ENCODE measurements at regions not wholly inside any gene's neighbourhood (a gene's known extent, or its start where the extent isn't known, plus 50 kb on each side); places are given as distances from the start of the nearest gene placed in this dataset.
"Not testable (repeated sequence)": the region's sequence is repeated elsewhere in the genome, so short reads cannot be mapped to it uniquely, and the experiment has no call there.

- Mint-ChIP-seq H3K27me3 (ENCODE audit: low read depth in 3 of 3) (no peaks in the 10 kb centered on the region), H3K4me1 (no peaks in the 10 kb centered on the region), H3K27ac (no peak overlapping the region), H3K9me3 (peaks cover 0 to 7% (median 2%) of the 10 kb centered on the region in 6 donors), H3K4me3 (no peak overlapping the region), H3K36me3 (no peaks in the 10 kb centered on the region)
- no peak for DNase-seq
Observed at GRCh38 chr18:1413323-1413675, 508.6 kb downstream of the ADCYAP1 start.

GRCh38 chr18:1416074-1416473, 511.4 kb downstream of the ADCYAP1 start:
- Mint-ChIP-seq H3K36me3 (no peaks in the 10 kb centered on the region), H3K27ac (no peak overlapping the region), H3K4me1 (no peaks in the 10 kb centered on the region), H3K27me3 (ENCODE audit: low read depth in 3 of 3) (no peaks in the 10 kb centered on the region), H3K9me3 (peaks cover 0 to 6% (median under 1%) of the 10 kb centered on the region in 6 donors), H3K4me3 (no peak overlapping the region)
- no peak for DNase-seq

- Mint-ChIP-seq H3K27me3 (ENCODE audit: low read depth in 3 of 3) (no peaks in the 10 kb centered on the region), H3K9me3 (peaks cover 0 to 8% (median 5%) of the 10 kb centered on the region in 6 donors), H3K36me3 (no peaks in the 10 kb centered on the region), H3K27ac (no peak overlapping the region), H3K4me3 (no peak overlapping the region), H3K4me1 (no peaks in the 10 kb centered on the region)
- DNase-seq: no peak
Observed at GRCh38 chr18:1421502-1421901, 516.8 kb downstream of the ADCYAP1 start.

- Mint-ChIP-seq H3K4me3 (no peak overlapping the region), H3K36me3 (no peaks in the 10 kb centered on the region), H3K27me3 (ENCODE audit: low read depth in 3 of 3) (no peaks in the 10 kb centered on the region), H3K9me3 (peaks cover 0 to 10% (median 6%) of the 10 kb centered on the region in 6 donors), H3K4me1 (no peaks in the 10 kb centered on the region), H3K27ac (no peak overlapping the region)
- no peak for DNase-seq
Observed at GRCh38 chr18:1422634-1423033, 518.0 kb downstream of the ADCYAP1 start.

- Mint-ChIP-seq H3K4me1 (no peaks in the 10 kb centered on the region), H3K9me3 (peaks cover 0 to 17% (median 6%) of the 10 kb centered on the region in 6 donors), H3K36me3 (no peaks in the 10 kb centered on the region), H3K27me3 (ENCODE audit: low read depth in 3 of 3) (no peaks in the 10 kb centered on the region), H3K27ac (no peak overlapping the region), H3K4me3 (no peak overlapping the region)
- DNase-seq: no peak
Observed at GRCh38 chr18:1425679-1426078, 521.0 kb downstream of the ADCYAP1 start.

GRCh38 chr18:1435487-1435886, 530.8 kb downstream of the ADCYAP1 start:
- no peak overlapping the region for H3K27ac Mint-ChIP-seq
- no peaks in the 10 kb centered on the region for H3K4me1 Mint-ChIP-seq
- peaks cover 0 to 6% (median 0%) of the 10 kb centered on the region in 3 donors for H3K27me3 Mint-ChIP-seq (ENCODE audit: low read depth in 3 of 3)
- DNase-seq: no peak
- no peaks in the 10 kb centered on the region for H3K36me3 Mint-ChIP-seq
- peaks cover 0 to 8% (median 4%) of the 10 kb centered on the region in 6 donors for H3K9me3 Mint-ChIP-seq
- no peak overlapping the region for H3K4me3 Mint-ChIP-seq

- Mint-ChIP-seq H3K27ac (no peak overlapping the region), H3K36me3 (no peaks in the 10 kb centered on the region), H3K4me3 (no peak overlapping the region), H3K4me1 (no peaks in the 10 kb centered on the region), H3K9me3 (peaks cover 0 to 12% (median 5%) of the 10 kb centered on the region in 6 donors), H3K27me3 (ENCODE audit: low read depth in 3 of 3) (peaks cover 0 to 6% (median 0%) of the 10 kb centered on the region in 3 donors)
- no peak for DNase-seq
Observed at GRCh38 chr18:1436199-1436598, 531.5 kb downstream of the ADCYAP1 start.

GRCh38 chr18:1438458-1438910, 533.8 kb downstream of the ADCYAP1 start:
- no peaks in the 10 kb centered on the region for H3K36me3 Mint-ChIP-seq
- DNase-seq: no peak
- no peak overlapping the region for H3K27ac Mint-ChIP-seq
- H3K27me3 Mint-ChIP-seq (ENCODE audit: low read depth in 3 of 3): peaks cover 0 to 3% (median 0%) of the 10 kb centered on the region in 3 donors
- H3K4me3 Mint-ChIP-seq: no peak overlapping the region
- no peaks in the 10 kb centered on the region for H3K4me1 Mint-ChIP-seq
- H3K9me3 Mint-ChIP-seq: peaks cover 0 to 21% (median 8%) of the 10 kb centered on the region in 6 donors

GRCh38 chr18:1438967-1439366, 534.3 kb downstream of the ADCYAP1 start:
- H3K36me3 Mint-ChIP-seq: no peaks in the 10 kb centered on the region
- H3K27me3 Mint-ChIP-seq (ENCODE audit: low read depth in 3 of 3): peaks cover 0 to 3% (median 0%) of the 10 kb centered on the region in 3 donors
- no peak overlapping the region for H3K4me3 Mint-ChIP-seq

GRCh38 chr18:1444062-1444461, 539.4 kb downstream of the ADCYAP1 start:
- not testable (repeated sequence) for H3K4me3 Mint-ChIP-seq; H3K27me3 Mint-ChIP-seq (ENCODE audit: low read depth in 3 of 3); H3K36me3 Mint-ChIP-seq; H3K27ac Mint-ChIP-seq; DNase-seq; H3K4me1 Mint-ChIP-seq
- H3K9me3 Mint-ChIP-seq: peaks cover 0 to 21% (median 8%) of the 10 kb centered on the region in 6 donors

More at GRCh38 chr18:1438967-1439366, 534.3 kb downstream of the ADCYAP1 start:
- DNase-seq: no peak
- Mint-ChIP-seq H3K9me3 (peaks cover 0 to 21% (median 8%) of the 10 kb centered on the region in 6 donors), H3K27ac (no peak overlapping the region), H3K4me1 (no peaks in the 10 kb centered on the region)

- no peaks in the 10 kb centered on the region for H3K36me3 Mint-ChIP-seq
- no peak for DNase-seq
- H3K27ac Mint-ChIP-seq: no peak overlapping the region
- H3K27me3 Mint-ChIP-seq (ENCODE audit: low read depth in 3 of 3): peaks cover 0 to 2% (median 1%) of the 10 kb centered on the region in 3 donors
- H3K9me3 Mint-ChIP-seq: peaks cover under 1 to 21% (median 7%) of the 10 kb centered on the region in 6 donors
- H3K4me3 Mint-ChIP-seq: no peak overlapping the region
- H3K4me1 Mint-ChIP-seq: no peaks in the 10 kb centered on the region
Observed at GRCh38 chr18:1446765-1447164, 542.1 kb downstream of the ADCYAP1 start.

GRCh38 chr18:1452821-1453220, 548.1 kb downstream of the ADCYAP1 start:
- H3K27me3 Mint-ChIP-seq (ENCODE audit: low read depth in 3 of 3): peaks cover 0 to 2% (median 0%) of the 10 kb centered on the region in 3 donors
- H3K9me3 Mint-ChIP-seq: peaks cover 7 to 44% (median 16%) of the 10 kb centered on the region in 6 donors
- no peak overlapping the region for H3K27ac Mint-ChIP-seq
- DNase-seq: no peak
- no peak overlapping the region for H3K4me3 Mint-ChIP-seq
- H3K36me3 Mint-ChIP-seq: peaks cover 0 to 3% (median 0%) of the 10 kb centered on the region in 3 donors
- no peaks in the 10 kb centered on the region for H3K4me1 Mint-ChIP-seq

GRCh38 chr18:1455605-1456004, 550.9 kb downstream of the ADCYAP1 start:
- Mint-ChIP-seq H3K36me3 (peaks cover 0 to 3% (median 0%) of the 10 kb centered on the region in 3 donors), H3K27ac (no peak overlapping the region), H3K9me3 (peaks cover 3 to 48% (median 15%) of the 10 kb centered on the region in 6 donors), H3K27me3 (ENCODE audit: low read depth in 3 of 3) (no peaks in the 10 kb centered on the region), H3K4me3 (no peak overlapping the region), H3K4me1 (no peaks in the 10 kb centered on the region)
- no peak for DNase-seq

- Mint-ChIP-seq H3K4me3 (no peak overlapping the region), H3K36me3 (no peaks in the 10 kb centered on the region), H3K27me3 (ENCODE audit: low read depth in 3 of 3) (no peaks in the 10 kb centered on the region), H3K9me3 (peaks cover 2 to 41% (median 10%) of the 10 kb centered on the region in 6 donors), H3K27ac (no peak overlapping the region), H3K4me1 (no peaks in the 10 kb centered on the region)
- DNase-seq: no peak
Observed at GRCh38 chr18:1458547-1458946, 553.9 kb downstream of the ADCYAP1 start.

GRCh38 chr18:1463981-1464380, 559.3 kb downstream of the ADCYAP1 start:
- Mint-ChIP-seq H3K36me3 (no peaks in the 10 kb centered on the region), H3K4me1 (no peaks in the 10 kb centered on the region), H3K4me3 (no peak overlapping the region), H3K9me3 (peaks cover 0 to 28% (median 8%) of the 10 kb centered on the region in 6 donors), H3K27ac (no peak overlapping the region), H3K27me3 (ENCODE audit: low read depth in 3 of 3) (no peaks in the 10 kb centered on the region)
- no peak for DNase-seq

Data from immature natural killer cell (primary cell).